ENCODE measurements at regions not wholly inside any gene's neighbourhood (a gene's known extent, or its start where the extent isn't known, plus 50 kb on each side); places are given as distances from the start of the nearest gene placed in this dataset.

- no peak for ATAC-seq (ENCODE audit: low read depth)
- Histone ChIP-seq H2BK120ac (ENCODE audit: low read depth, low read length) (no peak overlapping the region), H3K4me2 (ENCODE audit: low read depth, low read length) (no peak overlapping the region), H3K18ac (ENCODE audit: low read depth, low read length) (no peak overlapping the region), H2AK9ac (replicated peaks; ENCODE audit: low read depth, low read length, poor library complexity) (no peak overlapping the region), H3K4me3 (ENCODE audit: insufficient read depth, low read depth, low read length) (no peak overlapping the region), H3K56ac (ENCODE audit: extremely low read depth, insufficient read depth, low read length) (no peak overlapping the region), H4K20me1 (ENCODE audit: insufficient read depth, low read length) (no peaks in the 10 kb centered on the region), H2BK5ac (ENCODE audit: low read depth, low read length, poor library complexity, severe bottlenecking) (no peak overlapping the region), H3K9me3 (ENCODE audit: control insufficient read depth, insufficient read depth, low read length) (no peaks in the 10 kb centered on the region), H4K5ac (ENCODE audit: low read depth, low read length) (no peak overlapping the region), H3K4ac (ENCODE audit: low read depth, low read length) (no peak overlapping the region), H2BK15ac (ENCODE audit: low read depth, low read length) (no peak overlapping the region), H4K8ac (ENCODE audit: low read depth in 2 of 2, low read length in 2 of 2) (no peak overlapping the region), H3K27me3 (ENCODE audit: control insufficient read depth, insufficient read depth, low read length) (no peaks in the 10 kb centered on the region), H2AFZ (replicated peaks; ENCODE audit: low read length, poor library complexity) (no peak overlapping the region), H3K36me3 (ENCODE audit: control insufficient read depth, insufficient read depth, low read length) (no peaks in the 10 kb centered on the region), H4K91ac (ENCODE audit: insufficient read depth, low read depth, low read length) (no peak overlapping the region), H3K4me1 (ENCODE audit: control insufficient read depth, insufficient read depth, low read length) (peaks cover 5% of the 10 kb centered on the region; the same call in 1 of the 2 replicates), H3K9ac (ENCODE audit: low read depth, low read length) (no peak overlapping the region), H3K79me1 (ENCODE audit: low read depth in 1 of 2, low read length in 2 of 2) (no peaks in the 10 kb centered on the region), H2AK5ac (ENCODE audit: low read depth, low read length) (no peak overlapping the region), H3K23ac (ENCODE audit: low read depth, low read length) (no peak overlapping the region), H3K27ac (ENCODE audit: insufficient read depth, low read length) (no peak overlapping the region), H2BK20ac (ENCODE audit: low read depth, low read length) (no peak overlapping the region), H3K9me1 (ENCODE audit: insufficient read depth, low read length) (no peaks in the 10 kb centered on the region), H3K14ac (replicated peaks; ENCODE audit: low read depth, low read length) (no peak overlapping the region)
- dilution Hi-C loops (cut with HindIII; ENCODE audit: low sequenced_read_pairs, unreplicated experiment), result no loop called here
- in situ Hi-C loops (cut with MboI; ENCODE audit: low sequenced_read_pairs), result no loop called here
- intact Hi-C loops (cut with micrococcal nuclease), result no loop called here
- TF ChIP-seq RFX5 (IDR thresholded peaks at IDR 0.05; ENCODE audit: low read depth, low read length) (no peak), MAZ (IDR thresholded peaks at IDR 0.05; ENCODE audit: borderline replicate concordance, low read depth, low read length) (no peak), ELK1 (IDR thresholded peaks at IDR 0.05; ENCODE audit: borderline replicate concordance, low read depth, low read length) (no peak), CEBPB (IDR thresholded peaks at IDR 0.05; ENCODE audit: low read depth, low read length) (no peak)
- no TSS peak for BruUV-seq (replicated peaks)
- no peak for DNase-seq
- CTCF ChIA-PET, result no interaction called here
- POLR2A ChIA-PET (ENCODE audit: unreplicated experiment), result no interaction called here
Observed at GRCh38 chr6:85183841-85184240, 266.0 kb upstream of the NT5E start.

Data from IMR-90 (cell line).